Superior temporal gyrus (tissue), 1 donor: ENCODE measurements at regions not wholly inside any gene's neighbourhood (a gene's known extent, or its start where the extent isn't known, plus 50 kb on each side); places are given as distances from the start of the nearest gene placed in this dataset.

ENCODE experiments used
- DNase-seq: peaks from one replicate; pipeline ENCODE4 v3.0.0-alpha.2; 2016; ENCODE audit errors: extremely low spot score

DNA sequence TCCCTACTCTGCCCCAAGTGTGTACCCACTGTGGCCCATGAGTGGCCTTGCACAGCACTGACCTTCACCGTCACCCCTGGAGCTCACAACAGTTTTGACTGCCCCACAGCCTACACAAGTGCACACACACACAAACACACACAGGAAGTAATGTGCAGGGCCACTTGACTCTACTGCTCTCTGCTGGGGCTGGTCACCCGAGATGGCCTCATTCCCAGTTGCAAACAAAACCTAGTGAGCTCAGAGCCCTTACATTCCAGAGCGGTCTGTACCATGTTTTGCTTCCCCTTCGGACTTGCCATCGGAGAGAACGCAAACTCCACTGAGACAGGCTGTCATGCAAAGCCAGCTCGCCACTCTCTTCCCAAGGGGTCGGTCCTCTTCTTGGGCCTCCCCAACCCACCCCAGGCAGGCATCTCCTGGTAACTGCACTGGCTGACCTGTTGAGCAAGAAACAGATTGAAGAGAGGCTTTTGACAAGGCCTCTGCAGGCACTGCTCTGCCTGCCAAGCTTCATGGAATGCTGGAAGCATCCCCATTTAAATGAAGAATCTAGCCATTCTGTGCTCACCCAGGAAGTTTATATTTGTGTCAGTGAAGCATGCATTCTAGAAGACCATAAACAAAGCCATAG is 232.0 kb upstream of the IGF1R start:
- DNase-seq = no peak

DNA sequence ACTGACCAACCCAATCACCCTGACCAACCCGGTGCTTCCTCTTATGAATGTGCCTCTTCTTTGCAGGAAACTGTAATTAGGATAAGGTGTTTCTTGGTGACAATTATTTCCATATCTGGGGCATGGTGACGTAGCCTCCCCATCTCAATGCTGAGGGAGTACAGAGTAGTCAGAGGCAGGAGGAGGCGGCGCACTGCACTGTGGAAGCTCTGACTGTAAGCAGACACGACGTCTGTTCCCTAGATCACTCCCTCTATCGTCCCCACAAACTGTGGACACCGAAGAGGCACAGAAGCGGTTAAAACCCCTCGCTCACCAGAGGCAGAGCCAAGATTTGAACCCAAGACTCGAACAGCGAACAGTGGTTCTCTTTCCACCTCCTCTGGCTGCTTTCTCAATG is 231.0 kb upstream of the IGF1R start:
- DNase-seq = no peak

DNA sequence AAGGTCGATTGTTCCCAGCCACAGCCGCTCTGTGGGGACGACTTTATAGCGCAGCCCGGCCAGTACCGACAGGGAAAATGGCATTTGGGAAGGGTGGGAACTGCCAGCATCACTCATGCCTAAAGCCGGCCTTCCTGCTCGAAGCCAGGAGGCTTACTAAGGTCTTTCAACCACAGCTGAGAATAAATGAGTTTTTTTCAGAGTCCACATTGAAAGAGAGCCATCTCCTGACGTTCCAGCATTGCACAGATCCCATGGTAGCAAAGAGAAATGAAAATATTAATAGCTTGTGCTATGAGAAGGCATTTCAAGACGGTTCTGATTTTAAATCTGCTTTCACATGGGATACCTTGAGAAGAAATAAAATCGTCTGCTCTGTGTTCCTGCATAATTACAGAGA is 230.2 kb upstream of the IGF1R start:
- no peak for DNase-seq

DNA sequence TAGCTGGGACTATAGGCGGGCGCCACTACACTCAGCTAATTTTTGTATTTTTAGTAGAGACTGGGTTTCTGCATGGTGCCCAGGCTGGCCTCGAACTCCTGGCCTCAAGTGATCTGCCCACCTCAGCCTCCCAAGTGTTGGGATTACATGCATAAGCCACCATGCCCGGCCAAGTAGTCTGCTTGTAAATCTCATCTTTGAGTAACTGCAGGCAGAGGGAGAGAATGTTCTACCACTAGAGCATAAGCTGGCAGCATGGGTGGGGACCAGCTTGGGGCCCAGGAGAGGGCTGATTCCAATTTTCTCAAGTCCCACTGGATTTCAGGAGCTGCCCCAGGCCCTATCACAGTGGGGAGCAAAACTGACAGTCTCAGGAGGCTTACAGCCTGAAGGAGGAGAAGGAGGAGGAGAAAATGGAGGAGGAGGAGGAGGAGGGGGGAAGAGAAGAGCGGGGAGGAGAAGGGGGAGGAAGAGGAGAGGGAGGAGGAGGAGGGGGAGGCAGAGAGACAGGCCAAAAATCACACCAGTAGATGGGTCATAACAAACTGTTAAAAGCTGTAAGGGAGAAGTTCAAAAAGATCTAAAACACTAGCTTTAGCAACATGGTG is 229.1 kb upstream of the IGF1R start:
- no peak for DNase-seq

DNA sequence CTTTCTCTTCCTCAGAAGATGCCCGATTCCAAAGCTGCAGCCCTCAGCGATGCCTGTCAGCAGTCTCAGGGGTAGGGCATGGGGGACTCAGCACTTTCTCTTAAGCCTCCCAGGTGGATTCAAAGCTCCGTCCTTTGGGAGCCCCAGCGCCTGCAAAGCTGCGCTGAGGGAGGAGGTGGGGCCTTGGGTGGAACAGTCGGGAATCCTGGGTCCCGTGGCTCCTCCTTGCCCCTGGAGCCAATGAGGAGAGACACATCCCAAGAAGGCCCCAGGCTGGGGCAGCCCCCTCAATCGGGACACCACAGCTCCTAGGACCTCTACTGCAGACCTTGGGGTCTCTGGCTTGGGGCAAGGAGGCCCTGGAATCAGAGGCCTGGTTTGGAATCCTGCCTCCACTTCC is 227.5 kb upstream of the IGF1R start:
- no peak for DNase-seq

DNA sequence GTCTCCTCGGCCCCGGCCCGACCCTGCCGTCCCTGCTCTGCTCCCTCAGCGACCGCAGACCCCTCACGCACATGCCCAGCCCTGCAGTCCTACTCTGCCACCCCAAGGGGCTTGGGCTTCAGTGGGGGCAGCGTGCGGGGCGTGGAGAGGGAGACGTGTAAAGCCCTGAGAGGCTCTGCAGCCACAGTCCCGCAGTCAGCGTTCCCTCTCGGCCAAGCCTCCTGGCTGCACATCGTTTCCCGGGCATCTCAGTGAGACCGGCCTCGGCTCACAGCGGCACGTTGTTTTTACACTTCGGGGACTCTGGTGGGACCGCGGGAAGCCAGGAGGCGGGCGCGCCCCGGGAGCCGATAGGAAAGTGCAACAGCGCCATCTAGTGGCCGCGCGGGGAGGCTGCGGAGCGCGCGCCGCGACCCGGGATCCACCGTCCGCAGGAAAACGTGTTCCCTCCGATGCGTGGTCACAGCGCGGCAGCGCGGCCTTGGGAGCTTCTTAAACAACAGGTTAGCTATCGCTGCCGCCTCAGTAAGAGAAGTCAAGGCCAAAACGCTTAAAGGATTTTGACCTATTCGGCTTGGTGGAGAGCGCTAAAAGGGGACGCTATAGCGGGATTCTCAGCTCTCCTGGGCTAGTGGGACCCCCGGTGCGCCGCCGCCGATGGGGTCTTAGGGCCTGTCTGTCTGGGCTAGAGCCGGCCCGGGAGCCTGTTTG is 226.8 kb upstream of the IGF1R start:
- peak; percentile 63 for DNase-seq

DNA sequence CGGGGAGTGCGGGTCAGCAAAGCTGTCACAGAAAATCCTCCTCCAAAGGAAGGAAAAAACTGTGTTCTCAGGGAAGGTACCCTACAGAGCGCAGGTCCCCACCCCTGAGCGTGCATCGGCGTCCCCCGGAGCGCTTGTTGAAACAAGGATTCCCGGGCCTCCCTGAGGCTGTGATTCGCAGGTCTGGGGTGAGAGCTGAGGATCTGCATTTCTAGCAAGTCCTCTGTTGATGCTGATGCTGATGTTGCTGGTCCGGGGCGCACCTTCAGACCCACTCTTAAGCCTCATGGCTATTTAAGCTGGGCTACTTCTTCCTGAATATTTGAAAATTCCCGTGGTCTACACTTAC is 226.2 kb upstream of the IGF1R start:
- DNase-seq = no peak

DNA sequence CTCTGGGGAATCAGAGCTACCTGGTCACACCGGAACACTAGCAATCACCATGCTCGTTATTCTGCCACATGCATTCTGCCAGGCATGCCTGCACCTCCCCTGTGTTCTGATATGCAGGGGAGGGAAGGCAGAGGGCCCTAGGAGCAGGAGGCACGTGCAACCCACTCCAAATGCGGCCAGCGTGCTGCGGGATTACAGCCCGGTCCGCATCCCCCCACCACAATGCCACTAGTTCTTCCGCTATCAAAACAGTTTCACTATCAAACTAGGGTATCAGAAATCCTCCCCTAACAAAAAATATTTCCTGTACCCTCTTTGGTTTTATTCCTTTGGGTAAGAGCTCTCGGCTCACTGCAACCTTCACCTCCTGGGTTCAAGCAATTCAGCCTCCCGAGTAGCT is 223.2 kb upstream of the IGF1R start:
- DNase-seq = no peak

DNA sequence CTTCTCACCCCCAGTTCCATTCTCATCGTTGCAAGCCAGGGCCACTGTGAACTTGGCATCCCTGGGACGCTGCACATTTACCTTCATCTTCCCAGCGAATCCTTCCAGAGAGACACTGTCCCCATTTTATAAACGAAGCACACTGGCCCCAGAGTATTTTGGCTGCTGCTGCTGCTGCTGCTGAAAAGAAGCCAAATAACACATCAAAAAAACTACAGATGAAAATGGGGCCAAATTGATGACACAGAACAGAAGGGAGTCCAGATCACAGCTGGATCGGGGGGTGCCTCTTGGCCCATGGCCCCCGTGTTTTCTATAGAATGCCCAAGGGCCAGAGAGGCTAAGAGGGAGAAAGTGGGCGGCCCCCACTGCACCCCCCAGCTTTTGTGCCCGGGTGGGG is 221.0 kb upstream of the IGF1R start:
- no peak for DNase-seq

DNA sequence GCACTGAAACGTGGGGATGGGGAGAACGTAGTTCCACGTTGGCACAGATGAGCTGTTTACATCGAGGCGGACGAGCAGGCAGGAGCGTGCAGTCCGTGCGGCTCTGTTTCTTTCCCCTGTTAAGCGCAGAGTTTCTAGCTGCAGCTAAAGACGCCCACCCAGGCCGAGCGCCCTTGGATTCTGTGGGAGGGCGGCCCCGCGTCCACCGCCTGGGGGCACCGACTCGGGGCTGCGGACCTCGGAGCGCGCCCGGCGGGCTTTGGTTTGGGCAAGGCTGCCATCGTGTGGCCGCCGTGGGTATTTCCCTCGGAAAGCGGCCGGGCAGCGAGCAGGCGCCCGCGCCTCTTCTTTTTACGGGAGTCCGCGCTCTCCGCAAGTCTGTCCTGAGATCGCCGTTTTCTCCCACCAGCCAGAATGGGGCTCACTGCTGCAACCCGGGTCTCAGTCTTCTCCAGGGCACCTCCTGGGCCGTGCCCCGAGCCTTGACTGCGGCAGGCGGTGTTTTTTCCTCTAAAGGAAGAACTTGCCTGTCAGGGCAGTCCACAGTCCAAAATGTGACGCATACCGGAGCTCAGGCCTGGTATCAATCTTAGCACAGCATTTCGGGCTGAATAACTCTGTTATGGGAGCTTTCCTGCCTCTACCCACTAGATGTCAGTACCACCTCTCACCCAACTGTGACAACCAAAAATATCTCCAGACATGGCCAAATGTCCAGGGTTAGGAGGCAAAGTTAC is 219.9 kb upstream of the IGF1R start:
- DNase-seq = peak; percentile 57

DNA sequence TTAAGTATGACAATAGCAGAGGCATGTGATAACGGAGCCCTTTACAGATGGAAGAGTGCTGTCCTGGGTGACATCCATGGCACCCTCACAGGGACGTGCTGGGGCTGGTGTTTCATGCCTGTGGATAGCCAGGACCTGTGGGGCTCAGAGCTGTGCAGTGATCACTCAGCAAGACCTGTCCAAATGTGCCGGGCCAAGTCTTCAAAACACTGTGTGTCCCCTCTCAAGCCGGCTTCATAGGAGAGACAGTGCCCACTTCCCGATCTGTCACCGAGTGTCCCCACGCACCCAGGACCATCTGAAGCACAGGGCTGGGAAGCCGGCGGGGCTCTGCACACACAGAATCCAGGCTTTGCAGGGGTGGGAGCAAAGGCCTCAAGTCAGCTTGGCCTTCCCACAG is 217.2 kb upstream of the IGF1R start:
- no peak for DNase-seq

DNA sequence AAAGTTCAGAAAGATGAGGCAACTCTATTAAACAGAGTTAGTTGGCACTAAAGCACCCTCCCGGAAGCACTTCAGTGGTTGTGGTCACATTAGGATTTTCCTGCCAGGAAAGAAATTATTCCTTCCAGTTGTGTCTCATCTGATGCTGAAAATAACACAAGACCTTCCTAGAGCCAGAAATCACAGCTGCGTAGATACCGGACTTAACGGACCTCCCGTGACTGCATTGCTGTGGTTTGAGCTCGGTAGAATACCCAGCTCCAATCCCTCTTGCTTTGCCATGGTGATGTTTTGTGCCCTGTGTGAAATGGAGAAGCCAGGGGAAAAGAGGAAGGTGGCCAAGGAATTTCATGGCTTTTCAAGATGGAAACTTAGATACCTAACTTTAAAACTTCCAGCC is 215.0 kb upstream of the IGF1R start:
- no peak for DNase-seq

DNA sequence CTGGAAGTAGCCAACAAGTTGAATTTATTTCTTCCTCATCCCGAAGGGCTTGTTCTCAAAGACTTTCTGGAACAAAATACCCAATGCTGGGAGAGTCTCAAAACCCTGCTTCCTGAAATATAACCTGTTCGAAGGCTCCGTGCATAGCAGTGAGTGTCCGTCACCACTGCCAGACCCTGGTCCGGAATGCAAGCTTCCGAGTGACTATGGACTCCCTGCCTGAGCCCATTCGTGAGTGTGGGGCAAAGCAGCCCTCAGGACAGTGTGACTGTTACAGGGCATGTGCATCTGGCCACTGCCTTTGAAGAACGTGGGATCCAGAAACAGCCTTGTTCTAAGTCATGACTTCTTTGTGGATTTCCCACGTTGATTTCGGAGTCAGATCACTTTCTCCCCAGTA is 214.5 kb upstream of the IGF1R start:
- DNase-seq = no peak

DNA sequence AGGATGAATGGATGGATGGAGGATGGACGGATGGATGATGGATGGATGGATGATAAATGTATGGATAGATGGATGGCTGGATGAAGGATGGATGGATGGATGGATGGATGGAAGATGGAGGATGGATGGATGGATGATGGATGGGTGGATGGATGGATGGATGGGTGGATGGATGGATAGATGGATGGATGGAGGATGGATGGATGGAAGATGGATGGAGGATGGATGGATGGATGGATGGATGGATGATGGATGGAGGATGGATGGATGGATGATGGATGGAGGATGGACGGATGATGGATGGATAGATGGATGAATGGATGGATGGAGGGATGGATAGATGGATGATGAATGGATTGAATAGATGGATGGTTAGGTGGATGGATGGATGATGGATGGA is 210.6 kb upstream of the IGF1R start:
- no peak for DNase-seq

DNA sequence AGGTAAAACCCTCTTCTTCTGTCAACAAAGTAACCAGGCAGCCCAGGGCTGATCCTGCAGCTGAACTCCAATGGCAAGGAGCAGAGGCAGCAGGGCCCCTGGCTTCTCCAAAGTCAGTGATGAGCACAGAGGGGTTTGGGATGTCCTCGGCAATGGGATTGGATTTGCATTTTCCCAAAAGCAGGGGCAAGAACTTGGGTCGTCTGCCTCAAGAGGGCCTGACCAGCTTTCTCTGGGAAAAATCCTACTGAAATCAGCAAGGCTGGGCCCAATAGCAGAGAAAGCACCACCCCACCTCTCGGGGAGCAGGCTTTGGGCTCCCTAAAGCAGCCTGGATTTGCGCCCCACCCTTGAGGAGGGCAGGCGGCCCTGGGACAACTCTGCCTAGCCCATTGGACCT is 210.0 kb upstream of the IGF1R start:
- no peak for DNase-seq

DNA sequence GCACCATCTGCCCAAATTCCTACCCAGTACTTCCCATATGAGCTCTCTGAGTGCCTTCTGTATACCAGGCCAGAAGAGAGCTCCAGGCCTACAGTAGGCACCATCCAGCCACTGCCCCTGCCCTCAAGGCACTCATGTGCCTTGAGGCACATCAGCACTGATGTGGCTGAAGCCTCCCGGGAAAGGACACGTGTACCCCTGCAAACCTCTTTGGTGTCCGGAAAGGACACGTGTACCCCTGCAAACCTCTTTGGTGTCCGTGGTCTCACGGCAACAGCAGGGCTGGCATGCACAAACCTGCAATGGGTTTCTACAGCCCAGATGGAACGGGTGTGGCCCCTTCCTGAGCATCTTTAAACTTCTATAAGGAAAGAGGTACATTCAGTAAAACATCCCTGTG is 209.4 kb upstream of the IGF1R start:
- DNase-seq = no peak

DNA sequence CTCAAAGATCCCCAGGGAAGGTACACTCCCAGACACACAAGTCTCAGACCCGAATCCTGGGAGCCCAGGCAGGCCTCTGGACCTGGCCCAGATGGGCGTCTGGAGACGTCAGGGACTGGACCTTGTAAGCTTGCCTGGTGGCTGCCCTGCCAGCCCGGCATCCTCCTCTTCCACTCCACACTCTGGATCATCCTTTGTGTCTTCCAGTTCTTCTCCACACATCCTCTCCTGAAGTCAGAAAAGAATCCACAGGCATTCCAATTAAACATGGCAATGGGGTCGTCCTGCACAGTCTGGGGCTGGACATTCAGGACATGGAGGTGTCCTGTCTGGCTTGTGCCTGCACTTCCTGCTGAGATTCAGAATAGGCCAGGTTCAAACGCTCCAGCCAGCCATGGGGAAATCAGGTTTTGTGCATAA is 208.8 kb upstream of the IGF1R start:
- no peak for DNase-seq

DNA sequence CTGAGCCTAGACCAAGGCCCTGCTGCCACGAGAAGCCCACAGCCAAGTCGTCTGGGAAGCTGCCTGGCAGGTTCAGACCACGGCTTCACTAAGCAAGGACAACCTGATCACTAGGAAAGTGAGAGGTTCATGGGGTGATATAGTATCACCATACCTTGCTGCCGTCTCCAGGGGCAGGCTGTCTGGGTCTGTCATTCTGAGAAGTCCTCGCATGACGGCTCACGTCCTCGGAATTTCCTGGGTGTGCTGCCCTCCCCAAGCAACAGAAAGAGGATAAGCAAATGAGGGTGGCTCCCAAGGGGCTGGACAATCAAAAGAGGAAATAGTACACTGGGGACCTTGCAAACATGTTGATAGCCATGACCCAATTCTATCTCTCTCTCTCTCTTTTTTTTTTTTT is 207.4 kb upstream of the IGF1R start:
- DNase-seq = no peak

DNA sequence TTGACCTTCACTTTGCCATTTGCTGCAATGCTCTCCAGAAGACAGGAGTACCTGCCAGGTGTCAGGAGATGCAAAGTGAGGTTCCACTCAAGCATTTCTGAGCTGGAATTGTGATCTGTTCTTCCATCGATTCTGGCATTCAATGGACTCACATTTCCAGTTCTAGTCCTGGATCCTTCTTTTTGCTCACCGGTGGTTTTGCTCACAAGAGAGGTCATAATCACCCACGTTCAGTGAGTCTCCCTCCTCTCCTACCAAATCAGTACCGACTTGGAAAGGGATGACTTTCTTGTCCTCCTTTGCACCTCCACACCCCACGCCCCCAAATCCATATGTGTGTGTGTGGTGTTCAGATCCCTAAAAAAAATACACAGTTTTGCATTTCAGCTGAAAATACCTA is 206.7 kb upstream of the IGF1R start:
- no peak for DNase-seq

DNA sequence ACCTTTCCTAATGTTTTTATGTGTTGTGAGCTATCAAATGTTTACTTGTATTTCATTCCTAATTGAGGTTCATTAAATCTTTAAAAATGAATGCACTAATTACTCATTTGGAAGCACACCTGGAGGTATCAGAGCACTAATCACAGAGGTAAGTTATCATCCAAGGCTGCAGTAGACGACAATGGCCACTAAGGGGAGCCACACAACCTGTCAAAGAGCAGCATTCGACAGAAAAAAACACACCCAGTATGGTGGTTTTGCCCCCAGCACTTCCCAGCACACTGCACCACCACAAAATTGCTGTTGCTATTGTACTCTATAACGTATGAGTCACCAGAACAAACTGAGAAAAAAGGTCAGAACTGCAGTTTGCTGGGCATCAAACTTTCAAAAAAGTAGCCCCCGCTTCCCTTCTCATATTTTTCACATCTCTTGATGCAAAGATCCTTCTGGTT is 205.9 kb upstream of the IGF1R start:
- peak; percentile 69 for DNase-seq

DNA sequence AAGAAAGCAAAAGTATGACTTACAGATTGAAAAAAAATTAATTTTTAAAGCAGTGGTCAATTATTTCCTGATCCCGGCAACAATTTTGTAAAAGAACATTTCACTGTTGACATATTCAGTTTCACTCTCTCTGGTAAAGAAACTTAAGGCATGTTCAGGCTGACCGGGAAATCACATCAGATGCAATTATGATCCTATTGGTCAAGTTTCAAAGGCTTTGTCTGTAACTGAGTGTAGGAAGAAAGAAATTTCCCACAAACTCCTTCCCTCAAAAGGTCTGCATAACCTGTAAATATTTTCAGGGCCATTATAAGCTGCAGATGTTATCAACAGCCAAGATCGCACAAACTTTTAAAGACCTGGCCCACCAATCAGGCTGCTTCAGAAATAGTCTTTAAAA is 205.4 kb upstream of the IGF1R start:
- no peak for DNase-seq

DNA sequence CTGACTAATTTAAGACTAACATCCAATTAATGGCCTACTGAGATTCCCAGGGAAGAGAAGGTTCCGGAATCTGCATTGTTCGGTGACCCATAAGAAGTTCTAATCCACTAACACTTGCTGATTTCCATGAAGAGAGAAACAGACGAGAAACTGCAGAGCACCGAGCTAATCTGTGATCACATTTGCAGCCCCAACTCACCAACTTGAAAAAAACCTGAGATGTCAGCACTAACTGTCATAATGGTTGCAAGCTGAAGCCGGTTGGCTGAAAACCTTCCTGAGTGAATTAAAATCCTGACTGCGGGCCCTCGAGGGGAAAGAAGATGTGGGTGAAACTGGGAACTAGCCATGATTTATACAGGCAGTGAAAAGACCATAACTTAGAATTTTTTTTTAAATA is 204.8 kb upstream of the IGF1R start:
- no peak for DNase-seq

DNA sequence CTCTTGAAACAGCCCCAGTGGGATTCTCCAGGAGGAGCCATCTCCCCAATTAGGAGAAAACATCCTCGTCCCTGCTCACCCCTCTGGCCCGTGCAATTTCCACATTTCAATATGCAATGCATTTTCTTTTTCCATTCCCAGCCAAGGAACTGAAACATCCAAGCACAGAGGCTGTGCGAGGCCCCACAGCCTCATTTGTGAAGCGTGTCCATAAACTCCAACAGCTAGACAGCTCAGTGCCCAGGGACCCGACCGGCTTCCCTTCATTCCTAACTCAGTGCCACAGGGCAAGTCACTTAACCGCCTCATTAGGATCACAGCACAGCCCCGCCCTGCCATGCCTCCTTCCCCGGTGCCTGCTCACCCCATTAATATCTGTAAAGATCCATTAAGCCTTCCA is 204.2 kb upstream of the IGF1R start:
- no peak for DNase-seq
